Kidney epithelial cell (primary cell): ENCODE measurements at regions not wholly inside any gene's neighbourhood (a gene's known extent, or its start where the extent isn't known, plus 50 kb on each side); places are given as distances from the start of the nearest gene placed in this dataset.

Experiments
- DNase-seq: peaks from one replicate; pipeline ENCODE4 v3.0.0-alpha.2; 2010; ENCODE audit warnings: low read depth
- H3K27me3 ChIP-seq: 2 replicates; pipeline ENCODE4 v1.6.0; 2011; ENCODE audit warnings: low read length; ENCODE audit not compliant: control insufficient read depth, insufficient read depth
- H3K36me3 ChIP-seq: 2 replicates; pipeline ENCODE4 v1.5.1; 2011; ENCODE audit warnings: low read length; ENCODE audit not compliant: control insufficient read depth, insufficient read depth
- H3K4me3 ChIP-seq: 2 replicates; pipeline ENCODE4 v1.5.1; 2011; ENCODE audit warnings: low read depth, mild to moderate bottlenecking, control low read depth, low read length
- CTCF ChIP-seq: IDR thresholded peaks from 2 replicates; pipeline ENCODE4 v1.5.1; 2011; ENCODE audit warnings: mild to moderate bottlenecking, moderate library complexity, low read length, control low read depth, inconsistent platforms; ENCODE audit not compliant: insufficient read depth, poor library complexity, severe bottlenecking

GRCh38 chr6:165940366-165940765 is 227.3 kb downstream of the TBXT start:
- no peak for TF ChIP-seq CTCF
- Histone ChIP-seq H3K27me3 (no peaks in the 10 kb centered on the region), H3K36me3 (no peaks in the 10 kb centered on the region), H3K4me3 (no peak overlapping the region)
- DNase-seq = no peak

- no peak for DNase-seq
- Histone ChIP-seq H3K27me3 (no peaks in the 10 kb centered on the region), H3K4me3 (no peak overlapping the region), H3K36me3 (no peaks in the 10 kb centered on the region)
- no peak for TF ChIP-seq CTCF
Observed at GRCh38 chr6:165939601-165940290, 227.9 kb downstream of the TBXT start.

GRCh38 chr6:165939047-165939446 is 228.6 kb downstream of the TBXT start:
- DNase-seq = no peak
- Histone ChIP-seq H3K4me3 (no peak overlapping the region), H3K36me3 (no peaks in the 10 kb centered on the region), H3K27me3 (no peaks in the 10 kb centered on the region)
- no peak for TF ChIP-seq CTCF

- Histone ChIP-seq H3K4me3 (no peak overlapping the region), H3K36me3 (no peaks in the 10 kb centered on the region), H3K27me3 (no peaks in the 10 kb centered on the region)
- TF ChIP-seq CTCF = no peak
- no peak for DNase-seq
Observed at GRCh38 chr6:165937564-165938358, 229.9 kb downstream of the TBXT start.

- no peaks in the 10 kb centered on the region for H3K36me3 ChIP-seq
- TF ChIP-seq CTCF = no peak
- H3K27me3 ChIP-seq = no peaks in the 10 kb centered on the region
- no peak for DNase-seq
- no peak overlapping the region for H3K4me3 ChIP-seq
Observed at GRCh38 chr6:165936660-165937059, 231.0 kb downstream of the TBXT start.

GRCh38 chr6:165936096-165936495 is 231.6 kb downstream of the TBXT start:
- no peak for TF ChIP-seq CTCF
- no peak for DNase-seq
- Histone ChIP-seq H3K4me3 (no peak overlapping the region), H3K27me3 (no peaks in the 10 kb centered on the region), H3K36me3 (no peaks in the 10 kb centered on the region)
